HCT116 (cell line): ENCODE measurements at regions not wholly inside any gene's neighbourhood (a gene's known extent, or its start where the extent isn't known, plus 50 kb on each side); places are given as distances from the start of the nearest gene placed in this dataset.

ENCODE experiments used
- CEBPB ChIP-seq: IDR thresholded peaks from 2 replicates; pipeline ENCODE4 v1.6.1; 2012; ENCODE audit warnings: low read depth
- EZH2 ChIP-seq: fragments of 200-600 bp; sonication (generic); IDR thresholded peaks from 2 replicates; pipeline ENCODE4 v1.6.1; 2017; ENCODE audit warnings: antibody characterized with exemption, mixed run types
- POLR2A ChIP-seq: IDR thresholded peaks from 2 replicates; pipeline ENCODE4 v1.7.0; 2011; ENCODE audit warnings: borderline replicate concordance; ENCODE audit not compliant: insufficient read depth, insufficient read length; ENCODE audit errors: extremely low read depth
- POLR2AphosphoS5 ChIP-seq: IDR thresholded peaks from 2 replicates; pipeline ENCODE4 v1.6.1; 2011; ENCODE audit warnings: mild to moderate bottlenecking, low read depth, low read length, moderate library complexity
- TF ChIP-seq, protein P1 (sequence below), 3 experiments: fragments of 200-600 bp in 1 of 3; sonication (generic) in 1 of 3; IDR thresholded peaks in 2 of 3; conservative IDR thresholded peaks in 1 of 3; 2 replicates each; pipeline ENCODE4 v1.5.1; 2012 to 2017; ENCODE audit warnings: low read depth in 2 of 3, low read length in 2 of 3, antibody characterized with exemption in 1 of 3, borderline replicate concordance in 1 of 3, control low read depth in 1 of 3, mild to moderate bottlenecking in 1 of 3, mixed read lengths in 1 of 3, mixed run types in 1 of 3, moderate library complexity in 1 of 3; ENCODE audit not compliant: insufficient read depth in 1 of 3
- TF ChIP-seq, protein P2 (sequence below): IDR thresholded peaks from 2 replicates; pipeline ENCODE4 v1.6.1; 2012; ENCODE audit warnings: low read depth

DNA sequence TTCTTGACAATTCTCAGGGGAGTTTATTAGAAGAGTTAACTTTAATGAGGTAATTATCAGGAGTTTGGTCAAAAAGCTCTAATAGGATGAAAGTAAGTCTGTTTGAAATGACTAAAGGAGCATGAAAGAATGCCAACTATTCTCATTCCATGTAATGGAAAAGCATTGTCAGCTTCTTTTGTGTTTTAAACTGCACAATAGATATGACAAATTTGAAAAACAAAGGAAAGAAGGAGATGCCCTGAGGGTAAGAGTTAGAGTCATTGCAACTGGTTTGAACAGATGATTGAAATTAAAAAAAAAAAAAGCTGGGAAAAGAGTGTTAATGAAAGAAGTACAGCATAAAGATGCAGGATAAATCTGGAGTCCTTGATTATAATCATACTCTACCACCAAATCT is 296.8 kb upstream of the FOLH1 start:
- TF ChIP-seq, protein P1, sequence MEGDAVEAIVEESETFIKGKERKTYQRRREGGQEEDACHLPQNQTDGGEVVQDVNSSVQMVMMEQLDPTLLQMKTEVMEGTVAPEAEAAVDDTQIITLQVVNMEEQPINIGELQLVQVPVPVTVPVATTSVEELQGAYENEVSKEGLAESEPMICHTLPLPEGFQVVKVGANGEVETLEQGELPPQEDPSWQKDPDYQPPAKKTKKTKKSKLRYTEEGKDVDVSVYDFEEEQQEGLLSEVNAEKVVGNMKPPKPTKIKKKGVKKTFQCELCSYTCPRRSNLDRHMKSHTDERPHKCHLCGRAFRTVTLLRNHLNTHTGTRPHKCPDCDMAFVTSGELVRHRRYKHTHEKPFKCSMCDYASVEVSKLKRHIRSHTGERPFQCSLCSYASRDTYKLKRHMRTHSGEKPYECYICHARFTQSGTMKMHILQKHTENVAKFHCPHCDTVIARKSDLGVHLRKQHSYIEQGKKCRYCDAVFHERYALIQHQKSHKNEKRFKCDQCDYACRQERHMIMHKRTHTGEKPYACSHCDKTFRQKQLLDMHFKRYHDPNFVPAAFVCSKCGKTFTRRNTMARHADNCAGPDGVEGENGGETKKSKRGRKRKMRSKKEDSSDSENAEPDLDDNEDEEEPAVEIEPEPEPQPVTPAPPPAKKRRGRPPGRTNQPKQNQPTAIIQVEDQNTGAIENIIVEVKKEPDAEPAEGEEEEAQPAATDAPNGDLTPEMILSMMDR (IDR thresholded peaks at IDR 0.05 in 2 of 3, conservative IDR thresholded peaks at IDR 0.05 in 1 of 3; ENCODE audit: borderline replicate concordance in 1 of 3, insufficient read depth in 1 of 3, low read depth in 2 of 3, low read length in 2 of 3), result no peak
- TF ChIP-seq CEBPB (no peak), POLR2AphosphoS5 (no peak), POLR2A (no peak), EZH2 (no peak)
- TF ChIP-seq, protein P2, sequence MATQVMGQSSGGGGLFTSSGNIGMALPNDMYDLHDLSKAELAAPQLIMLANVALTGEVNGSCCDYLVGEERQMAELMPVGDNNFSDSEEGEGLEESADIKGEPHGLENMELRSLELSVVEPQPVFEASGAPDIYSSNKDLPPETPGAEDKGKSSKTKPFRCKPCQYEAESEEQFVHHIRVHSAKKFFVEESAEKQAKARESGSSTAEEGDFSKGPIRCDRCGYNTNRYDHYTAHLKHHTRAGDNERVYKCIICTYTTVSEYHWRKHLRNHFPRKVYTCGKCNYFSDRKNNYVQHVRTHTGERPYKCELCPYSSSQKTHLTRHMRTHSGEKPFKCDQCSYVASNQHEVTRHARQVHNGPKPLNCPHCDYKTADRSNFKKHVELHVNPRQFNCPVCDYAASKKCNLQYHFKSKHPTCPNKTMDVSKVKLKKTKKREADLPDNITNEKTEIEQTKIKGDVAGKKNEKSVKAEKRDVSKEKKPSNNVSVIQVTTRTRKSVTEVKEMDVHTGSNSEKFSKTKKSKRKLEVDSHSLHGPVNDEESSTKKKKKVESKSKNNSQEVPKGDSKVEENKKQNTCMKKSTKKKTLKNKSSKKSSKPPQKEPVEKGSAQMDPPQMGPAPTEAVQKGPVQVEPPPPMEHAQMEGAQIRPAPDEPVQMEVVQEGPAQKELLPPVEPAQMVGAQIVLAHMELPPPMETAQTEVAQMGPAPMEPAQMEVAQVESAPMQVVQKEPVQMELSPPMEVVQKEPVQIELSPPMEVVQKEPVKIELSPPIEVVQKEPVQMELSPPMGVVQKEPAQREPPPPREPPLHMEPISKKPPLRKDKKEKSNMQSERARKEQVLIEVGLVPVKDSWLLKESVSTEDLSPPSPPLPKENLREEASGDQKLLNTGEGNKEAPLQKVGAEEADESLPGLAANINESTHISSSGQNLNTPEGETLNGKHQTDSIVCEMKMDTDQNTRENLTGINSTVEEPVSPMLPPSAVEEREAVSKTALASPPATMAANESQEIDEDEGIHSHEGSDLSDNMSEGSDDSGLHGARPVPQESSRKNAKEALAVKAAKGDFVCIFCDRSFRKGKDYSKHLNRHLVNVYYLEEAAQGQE, result no peak
